Osteoblast (primary cell): ENCODE measurements at regions not wholly inside any gene's neighbourhood (a gene's known extent, or its start where the extent isn't known, plus 50 kb on each side); places are given as distances from the start of the nearest gene placed in this dataset.

Experiments used
- DNase-seq: peaks from one replicate; pipeline ENCODE4 v3.0.0; 2011; ENCODE audit warnings: low spot score, mixed read lengths; ENCODE audit not compliant: insufficient read length; ENCODE audit errors: missing footprints
- H2AFZ ChIP-seq: 2 replicates; pipeline ENCODE4 v1.6.0; 2011; ENCODE audit warnings: mild to moderate bottlenecking, low read length
- H3K27ac ChIP-seq: 2 replicates; pipeline ENCODE4 v1.5.1; 2011; ENCODE audit warnings: mild to moderate bottlenecking, low read depth, low read length, moderate library complexity
- H3K27me3 ChIP-seq: 2 replicates; pipeline ENCODE4 v1.6.0; 2012; ENCODE audit warnings: mild to moderate bottlenecking, control low read depth, inconsistent platforms, low read length, moderate library complexity; ENCODE audit not compliant: insufficient read depth
- H3K36me3 ChIP-seq: 2 replicates; pipeline ENCODE4 v1.5.1; 2011; ENCODE audit warnings: mild to moderate bottlenecking, low read length, control low read depth, moderate library complexity; ENCODE audit not compliant: insufficient read depth
- H3K4me1 ChIP-seq: 2 replicates; pipeline ENCODE4 v1.5.1; 2011; ENCODE audit warnings: mild to moderate bottlenecking, low read length, control low read depth, moderate library complexity; ENCODE audit not compliant: insufficient read depth
- H3K4me2 ChIP-seq: 2 replicates; pipeline ENCODE4 v1.6.0; 2011; ENCODE audit warnings: mild to moderate bottlenecking, low read length; ENCODE audit not compliant: insufficient read depth
- H3K4me3 ChIP-seq: fragments of 200-600 bp; sonication (generic); 3 replicates; pipeline ENCODE4 v1.5.1; 2012; ENCODE audit warnings: mild to moderate bottlenecking, low read length, inconsistent platforms; ENCODE audit not compliant: insufficient read depth
- H3K79me2 ChIP-seq: 2 replicates; pipeline ENCODE4 v1.6.0; 2012; ENCODE audit warnings: mild to moderate bottlenecking, low read length, control low read depth, inconsistent platforms; ENCODE audit not compliant: insufficient read depth
- H3K9me3 ChIP-seq: 2 replicates; pipeline ENCODE4 v1.5.1; 2011; ENCODE audit warnings: low read depth, low read length, control low read depth
- H4K20me1 ChIP-seq: 2 replicates; pipeline ENCODE4 v1.6.0; 2012; ENCODE audit warnings: mild to moderate bottlenecking, low read length, control low read depth; ENCODE audit not compliant: insufficient read depth
- CTCF ChIP-seq: IDR thresholded peaks from 2 replicates; pipeline ENCODE4 v1.5.1; 2011; ENCODE audit warnings: mild to moderate bottlenecking, low read depth, low read length, moderate library complexity; ENCODE audit errors: extremely low read depth

- no peaks in the 10 kb centered on the region for H3K9me3 ChIP-seq
- H3K27me3 ChIP-seq: no peaks in the 10 kb centered on the region
- H2AFZ ChIP-seq: no peak overlapping the region
- no peak for TF ChIP-seq CTCF
- no peaks in the 10 kb centered on the region for H4K20me1 ChIP-seq
- no peak overlapping the region for H3K27ac ChIP-seq
- no peaks in the 10 kb centered on the region for H3K4me1 ChIP-seq
- H3K79me2 ChIP-seq: no peaks in the 10 kb centered on the region
- no peak for DNase-seq
- H3K4me3 ChIP-seq: no peak overlapping the region
- no peak overlapping the region for H3K4me2 ChIP-seq
- no peaks in the 10 kb centered on the region for H3K36me3 ChIP-seq
Observed at GRCh38 chr12:20269337-20270067, 98.8 kb upstream of the PDE3A start.

- Histone ChIP-seq H3K79me2 (no peaks in the 10 kb centered on the region), H3K36me3 (no peaks in the 10 kb centered on the region), H3K9me3 (no peaks in the 10 kb centered on the region), H3K27me3 (no peaks in the 10 kb centered on the region), H4K20me1 (no peaks in the 10 kb centered on the region), H3K4me3 (no peak overlapping the region), H2AFZ (no peak overlapping the region), H3K4me2 (no peak overlapping the region), H3K4me1 (no peaks in the 10 kb centered on the region), H3K27ac (no peak overlapping the region)
- no peak for DNase-seq
- no peak for TF ChIP-seq CTCF
Observed at GRCh38 chr12:20270557-20270956, 97.8 kb upstream of the PDE3A start.

GRCh38 chr12:20272161-20272560 is 96.2 kb upstream of the PDE3A start:
- H3K79me2 ChIP-seq: no peaks in the 10 kb centered on the region
- H4K20me1 ChIP-seq: no peaks in the 10 kb centered on the region
- no peaks in the 10 kb centered on the region for H3K27me3 ChIP-seq
- DNase-seq: no peak
- H3K9me3 ChIP-seq: no peaks in the 10 kb centered on the region
- H3K4me3 ChIP-seq: no peak overlapping the region
- H3K4me2 ChIP-seq: no peak overlapping the region
- H3K4me1 ChIP-seq: no peaks in the 10 kb centered on the region
- H2AFZ ChIP-seq: no peak overlapping the region
- H3K27ac ChIP-seq: no peak overlapping the region
- no peak for TF ChIP-seq CTCF
- H3K36me3 ChIP-seq: no peaks in the 10 kb centered on the region

GRCh38 chr12:20272801-20273200 is 95.5 kb upstream of the PDE3A start:
- no peak for TF ChIP-seq CTCF
- Histone ChIP-seq H3K4me2 (no peak overlapping the region), H4K20me1 (no peaks in the 10 kb centered on the region), H3K79me2 (no peaks in the 10 kb centered on the region), H3K9me3 (no peaks in the 10 kb centered on the region), H3K27me3 (no peaks in the 10 kb centered on the region), H2AFZ (no peak overlapping the region), H3K27ac (no peak overlapping the region), H3K36me3 (no peaks in the 10 kb centered on the region), H3K4me3 (no peak overlapping the region), H3K4me1 (no peaks in the 10 kb centered on the region)
- no peak for DNase-seq
